Left lung (tissue), 4 donors: ENCODE measurements at regions not wholly inside any gene's neighbourhood (a gene's known extent, or its start where the extent isn't known, plus 50 kb on each side); places are given as distances from the start of the nearest gene placed in this dataset.
"Not testable (repeated sequence)": the region's sequence is repeated elsewhere in the genome, so short reads cannot be mapped to it uniquely, and the experiment has no call there.

Experiments
- ATAC-seq: fragments of 200-7000 bp; cut with Tn5 transposase; one replicate; pipeline ENCODE4 v1.9.1; 2020; ENCODE audit warnings: moderate library complexity
- DNase-seq, 4 donors: peaks; one replicate each; pipeline ENCODE4 v3.0.0-alpha.2; 2013 to 2020
- H3K27ac ChIP-seq, 2 donors: fragments of 200-600 bp; sonication (generic) in 1 of 2; one replicate each; pipeline versions ENCODE4 v1.5.0 to v1.8.0; 2020 to 2021
- H3K27me3 ChIP-seq, 2 donors: fragments of 200-600 bp; sonication (generic) in 1 of 2; one replicate each; pipeline versions ENCODE4 v1.5.0 to v1.8.0; 2020 to 2021
- H3K36me3 ChIP-seq, 2 donors: fragments of 200-600 bp; sonication (generic) in 1 of 2; one replicate each; pipeline versions ENCODE4 v1.5.0 to v1.8.0; 2020 to 2021
- H3K4me1 ChIP-seq, 2 donors: fragments of 200-600 bp; one replicate each; pipeline ENCODE4 v1.8.0; 2021
- H3K4me3 ChIP-seq, 2 donors: fragments of 200-600 bp; sonication (generic) in 1 of 2; one replicate each; pipeline versions ENCODE4 v1.5.0 to v1.8.0; 2020 to 2021; ENCODE audit warnings: mild to moderate bottlenecking in 1 of 2
- H3K9me3 ChIP-seq, 2 donors: fragments of 200-600 bp; sonication (generic) in 1 of 2; one replicate each; pipeline versions ENCODE4 v1.5.0 to v1.8.0; 2020 to 2021
- intact Hi-C, 2 donors: fragments of 100-400 bp; cut with DNase I; formaldehyde crosslinking; loops; one replicate each; pipeline versions ENCODE4 v1.11.2 to v1.14.2; 2022
- TF ChIP-seq, protein P1 (sequence below), 2 donors: fragments of 200-600 bp; sonication (generic) in 1 of 2; IDR thresholded peaks; one replicate each; pipeline versions ENCODE4 v1.5.0 to v1.8.0; 2021; ENCODE audit warnings: antibody characterized with exemption in 2 of 2
- donor health status: DM: no; HTN: yes; CAD: no.
- donor health status: DM: no; HTN: no; CAD: no.

DNA sequence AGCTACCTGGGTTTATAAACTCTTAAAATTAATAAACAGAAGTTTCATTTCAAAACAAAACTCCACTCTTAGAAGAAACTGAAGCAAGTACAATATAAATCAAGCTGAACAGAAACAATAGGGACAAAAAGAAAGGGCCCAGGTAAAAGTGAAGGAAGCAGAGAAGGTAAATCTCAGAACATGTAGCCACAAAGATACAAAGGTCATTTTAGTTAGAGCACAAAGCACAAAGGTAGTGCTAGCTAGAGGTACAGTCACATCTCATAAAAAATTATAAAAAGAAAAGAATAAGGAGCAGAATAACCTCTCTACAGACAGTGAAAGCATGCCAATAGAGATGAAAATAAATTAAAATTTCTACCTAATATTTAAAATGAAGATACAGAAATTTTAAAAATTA, 90.4 kb upstream of the C5orf63 start:
- Histone ChIP-seq H3K4me1 (no peaks in the 10 kb centered on the region), H3K9me3 (no peaks in the 10 kb centered on the region), H3K27me3 (no peaks in the 10 kb centered on the region), H3K36me3 (no peaks in the 10 kb centered on the region), H3K4me3 (no peak overlapping the region), H3K27ac (no peak overlapping the region)
- intact Hi-C loops = no loop called here
- TF ChIP-seq, protein P1, sequence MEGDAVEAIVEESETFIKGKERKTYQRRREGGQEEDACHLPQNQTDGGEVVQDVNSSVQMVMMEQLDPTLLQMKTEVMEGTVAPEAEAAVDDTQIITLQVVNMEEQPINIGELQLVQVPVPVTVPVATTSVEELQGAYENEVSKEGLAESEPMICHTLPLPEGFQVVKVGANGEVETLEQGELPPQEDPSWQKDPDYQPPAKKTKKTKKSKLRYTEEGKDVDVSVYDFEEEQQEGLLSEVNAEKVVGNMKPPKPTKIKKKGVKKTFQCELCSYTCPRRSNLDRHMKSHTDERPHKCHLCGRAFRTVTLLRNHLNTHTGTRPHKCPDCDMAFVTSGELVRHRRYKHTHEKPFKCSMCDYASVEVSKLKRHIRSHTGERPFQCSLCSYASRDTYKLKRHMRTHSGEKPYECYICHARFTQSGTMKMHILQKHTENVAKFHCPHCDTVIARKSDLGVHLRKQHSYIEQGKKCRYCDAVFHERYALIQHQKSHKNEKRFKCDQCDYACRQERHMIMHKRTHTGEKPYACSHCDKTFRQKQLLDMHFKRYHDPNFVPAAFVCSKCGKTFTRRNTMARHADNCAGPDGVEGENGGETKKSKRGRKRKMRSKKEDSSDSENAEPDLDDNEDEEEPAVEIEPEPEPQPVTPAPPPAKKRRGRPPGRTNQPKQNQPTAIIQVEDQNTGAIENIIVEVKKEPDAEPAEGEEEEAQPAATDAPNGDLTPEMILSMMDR (IDR thresholded peaks at IDR 0.05) = no peak
- no peak for ATAC-seq
- no peak for DNase-seq

DNA sequence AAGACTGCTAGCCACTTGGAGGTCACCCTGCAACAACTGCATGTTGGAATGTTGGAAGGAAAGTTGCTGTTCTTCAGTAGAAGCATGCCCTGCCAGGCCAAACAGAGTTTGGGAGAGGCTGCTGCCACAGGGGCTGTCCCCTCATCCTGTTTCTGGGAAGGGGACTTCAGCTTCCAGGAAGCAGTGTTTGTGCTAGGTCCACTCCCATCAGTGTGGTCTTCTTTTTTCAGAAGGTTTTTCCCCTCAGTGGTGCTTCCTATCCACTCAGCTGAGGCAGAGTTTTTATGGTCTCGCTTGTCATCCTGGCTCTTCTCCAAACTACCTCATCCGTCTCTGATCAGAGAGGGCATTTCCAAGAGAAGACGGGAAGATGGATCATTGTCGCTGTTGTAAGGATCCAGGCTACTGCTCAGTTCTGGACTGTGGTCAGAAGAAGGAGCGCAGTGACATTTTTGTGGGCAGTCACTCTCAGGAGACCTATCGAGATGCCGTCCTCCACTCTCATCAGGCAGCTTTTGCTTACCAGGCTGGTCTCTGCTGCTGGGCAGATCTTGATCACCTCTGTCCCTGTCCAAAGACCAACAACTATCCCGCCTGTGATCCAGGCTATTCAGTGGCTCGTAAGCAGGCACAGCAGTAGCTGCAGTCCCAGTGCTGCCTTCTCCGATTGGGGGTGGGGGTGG, 97.8 kb upstream of the C5orf63 start:
- Histone ChIP-seq H3K4me3 (no peak overlapping the region), H3K4me1 (no peaks in the 10 kb centered on the region), H3K27ac (no peak overlapping the region), H3K9me3 (peaks cover 0 to 7% of the 10 kb centered on the region in 2 donors), H3K27me3 (no peaks in the 10 kb centered on the region), H3K36me3 (no peaks in the 10 kb centered on the region)
- intact Hi-C loops = no loop called here
- TF ChIP-seq, protein P1 (IDR thresholded peaks at IDR 0.05) = no peak
- ATAC-seq (no peak), DNase-seq (no peak)

DNA sequence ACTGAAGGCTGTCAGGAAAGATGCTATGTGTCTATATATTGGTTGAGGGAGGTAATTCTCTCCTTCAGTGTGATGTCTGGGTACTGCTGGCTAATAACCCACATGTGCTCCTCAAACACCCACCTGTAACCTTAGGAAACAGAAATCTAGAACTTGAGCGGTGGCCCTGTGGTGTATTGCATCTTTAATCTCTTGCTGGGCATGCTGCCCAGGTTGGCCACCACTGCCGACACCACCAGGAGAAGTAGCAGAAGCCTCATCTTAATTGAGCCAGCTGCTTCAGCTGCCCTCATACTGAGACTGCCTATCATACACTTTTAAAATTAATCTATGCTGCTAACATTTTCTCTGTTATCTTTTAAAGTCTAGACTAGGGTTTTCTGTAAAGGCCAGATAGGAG, 103.5 kb upstream of the C5orf63 start:
- no peak for DNase-seq
- H3K27ac ChIP-seq = no peak overlapping the region
- H3K4me1 ChIP-seq = no peaks in the 10 kb centered on the region
- no peaks in the 10 kb centered on the region for H3K27me3 ChIP-seq
- intact Hi-C loops = no loop called here
- H3K9me3 ChIP-seq = peaks cover 0 to 7% of the 10 kb centered on the region in 2 donors
- H3K36me3 ChIP-seq = no peaks in the 10 kb centered on the region
- TF ChIP-seq, protein P1 (IDR thresholded peaks at IDR 0.05) = no peak
- ATAC-seq = no peak
- H3K4me3 ChIP-seq = no peak overlapping the region

DNA sequence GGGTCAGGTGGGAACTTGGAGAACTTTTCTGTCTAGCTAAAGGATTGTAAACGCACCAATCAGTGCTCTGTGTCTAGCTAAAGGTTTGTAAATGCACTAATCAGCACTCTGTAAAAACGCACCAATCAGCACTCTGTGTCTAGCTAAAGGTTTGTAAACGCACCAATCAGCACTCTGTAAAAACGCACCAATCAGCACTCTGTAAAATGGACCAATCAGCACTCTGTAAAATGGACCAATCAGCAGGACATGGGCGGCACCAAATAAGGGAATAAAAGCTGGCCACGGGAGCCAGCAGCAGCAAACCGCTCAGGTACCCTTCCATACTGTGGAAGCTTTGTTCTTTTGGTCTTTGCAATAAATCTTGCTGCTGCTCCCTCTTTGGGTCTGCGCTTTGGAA, 108.0 kb upstream of the MEGF10 start:
- H3K27ac ChIP-seq, H3K9me3 ChIP-seq, intact Hi-C loops, ATAC-seq, H3K36me3 ChIP-seq, DNase-seq, H3K4me3 ChIP-seq, H3K27me3 ChIP-seq, H3K4me1 ChIP-seq: not testable (repeated sequence)

DNA sequence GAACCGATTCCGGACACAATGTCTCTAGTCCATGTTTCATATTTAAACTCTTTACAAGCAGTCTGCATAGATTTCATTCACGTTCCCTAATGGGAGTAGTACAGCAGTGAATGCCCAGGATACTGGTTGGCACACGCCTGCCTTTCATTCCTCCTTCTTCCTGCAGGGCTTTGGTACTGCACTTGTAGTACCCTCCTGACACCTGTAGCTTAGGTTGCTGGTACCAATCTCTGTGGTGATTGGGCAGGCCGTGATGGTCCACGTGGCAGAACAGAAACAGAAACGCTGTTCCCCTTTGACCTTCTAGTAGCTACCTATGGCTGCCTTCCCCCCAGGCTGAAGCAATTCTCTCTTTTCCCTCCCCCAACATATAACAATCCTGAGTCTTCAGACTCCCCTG, 107.3 kb upstream of the MEGF10 start:
- DNase-seq (no peak), ATAC-seq (no peak)
- TF ChIP-seq, protein P1 (IDR thresholded peaks at IDR 0.05) = no peak
- H3K36me3 ChIP-seq = no peaks in the 10 kb centered on the region
- intact Hi-C loops = no loop called here
- H3K27me3 ChIP-seq = no peaks in the 10 kb centered on the region
- H3K4me1 ChIP-seq = no peaks in the 10 kb centered on the region
- H3K9me3 ChIP-seq = no peaks in the 10 kb centered on the region
- no peak overlapping the region for H3K4me3 ChIP-seq
- no peak overlapping the region for H3K27ac ChIP-seq

DNA sequence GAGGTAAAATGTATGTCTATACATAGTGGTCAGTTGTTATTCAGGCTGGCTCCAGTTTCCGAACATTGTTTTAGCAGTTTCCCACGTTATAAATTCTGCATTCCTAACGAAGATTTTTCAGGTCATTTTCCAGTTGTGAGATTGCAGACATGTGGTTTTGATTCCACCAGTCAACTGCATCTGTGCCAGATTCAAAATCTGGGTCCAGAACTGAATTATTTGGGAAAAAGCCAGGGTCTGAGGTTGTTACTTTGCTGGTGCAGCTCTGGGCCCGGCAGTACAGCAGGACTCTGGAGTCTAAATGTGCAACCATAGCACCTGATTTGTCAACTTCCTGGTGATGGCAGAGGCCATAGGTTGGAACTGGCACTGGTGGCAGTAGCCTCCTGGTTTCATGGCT, 105.7 kb upstream of the MEGF10 start:
- TF ChIP-seq, protein P1 (IDR thresholded peaks at IDR 0.05) = no peak
- ATAC-seq (no peak), DNase-seq (no peak)
- Histone ChIP-seq H3K36me3 (no peaks in the 10 kb centered on the region), H3K27me3 (no peaks in the 10 kb centered on the region), H3K4me1 (no peaks in the 10 kb centered on the region), H3K9me3 (no peaks in the 10 kb centered on the region), H3K27ac (no peak overlapping the region), H3K4me3 (no peak overlapping the region)
- intact Hi-C loops = no loop called here
